ENCODE measurements at regions not wholly inside any gene's neighbourhood (a gene's known extent, or its start where the extent isn't known, plus 50 kb on each side); places are given as distances from the start of the nearest gene placed in this dataset.
A peak's percentile ranks its signal among the peaks of the same experiment; 100 is the strongest.
"Not testable (repeated sequence)": the region's sequence is repeated elsewhere in the genome, so short reads cannot be mapped to it uniquely, and the experiment has no call there.

GRCh38 chr4:118587116-118587831, 97.9 kb upstream of the METTL14 start:
- no peak for DNase-seq (ENCODE audit: low read depth)

GRCh38 chr4:118587946-118588345, 97.2 kb upstream of the METTL14 start:
- no peak for DNase-seq (ENCODE audit: low read depth)

GRCh38 chr4:118589471-118590055, 95.6 kb upstream of the METTL14 start:
- DNase-seq (ENCODE audit: low read depth): no peak

- DNase-seq (ENCODE audit: low read depth): peak; percentile 88
Measured at GRCh38 chr4:118591339-118592046, 93.7 kb upstream of the METTL14 start.

- not testable (repeated sequence) for DNase-seq (ENCODE audit: low read depth)
Measured at GRCh38 chr4:118592289-118592688, 92.9 kb upstream of the METTL14 start.

- DNase-seq (ENCODE audit: low read depth): not testable (repeated sequence)
Measured at GRCh38 chr4:118595883-118596282, 89.3 kb upstream of the METTL14 start.

GRCh38 chr4:118625097-118625496, 60.1 kb upstream of the METTL14 start:
- not testable (repeated sequence) for DNase-seq (ENCODE audit: low read depth)

GRCh38 chr4:118629697-118630096, 55.5 kb upstream of the METTL14 start:
- peak; percentile 59 for DNase-seq (ENCODE audit: low read depth)

- not testable (repeated sequence) for DNase-seq (ENCODE audit: low read depth)
Measured at GRCh38 chr4:118630897-118631296, 54.3 kb upstream of the METTL14 start.

- DNase-seq (ENCODE audit: low read depth): not testable (repeated sequence)
Measured at GRCh38 chr4:118631321-118632050, 53.7 kb upstream of the METTL14 start.

- not testable (repeated sequence) for DNase-seq (ENCODE audit: low read depth)
Measured at GRCh38 chr4:118633476-118633875, 51.7 kb upstream of the METTL14 start.

- DNase-seq (ENCODE audit: low read depth): not testable (repeated sequence)
Measured at GRCh38 chr4:118634126-118634875, 50.9 kb upstream of the METTL14 start.

All from M059J (cell line).